Sigmoid colon (tissue), 6 donors: ENCODE measurements at regions not wholly inside any gene's neighbourhood (a gene's known extent, or its start where the extent isn't known, plus 50 kb on each side); places are given as distances from the start of the nearest gene placed in this dataset.

ENCODE experiments used
- DNase-seq: peaks from one replicate; pipeline ENCODE4 v3.0.0-alpha.2; 2019
- H3K27ac ChIP-seq, 4 donors: fragments of 200-600 bp; sonication (generic); one replicate each; pipeline ENCODE4 v1.5.1; 2016 to 2019; ENCODE audit warnings: mild to moderate bottlenecking in 1 of 4
- H3K27me3 ChIP-seq, 3 donors: fragments of 200-600 bp; sonication (generic); one replicate each; pipeline ENCODE4 v1.5.1; 2019; ENCODE audit warnings: mild to moderate bottlenecking in 1 of 3
- H3K36me3 ChIP-seq, 4 donors: fragments of 200-600 bp; sonication (generic); one replicate each; pipeline ENCODE4 v1.5.1; 2016 to 2019
- H3K4me1 ChIP-seq, 4 donors: fragments of 200-600 bp; sonication (generic); one replicate each; pipeline ENCODE4 v1.5.1; 2017 to 2019
- H3K4me3 ChIP-seq, 4 donors: fragments of 200-600 bp; sonication (generic); one replicate each; pipeline ENCODE4 v1.5.1; 2017 to 2019; ENCODE audit warnings: mild to moderate bottlenecking in 2 of 4, moderate library complexity in 1 of 4
- H3K9me3 ChIP-seq, 4 donors: fragments of 200-600 bp in 3 of 4; sonication (generic) in 3 of 4; one replicate each; pipeline versions ENCODE4 v1.5.1 to v1.6.1; 2013 to 2019
- EP300 ChIP-seq, 4 donors: sonication (generic); formaldehyde crosslinking; IDR thresholded peaks; one replicate each; pipeline ENCODE4 v1.6.1; 2017; ENCODE audit warnings: antibody characterized with exemption in 4 of 4
- POLR2A ChIP-seq, 2 donors: fragments of 450-650 bp; IDR thresholded peaks; one replicate each; pipeline ENCODE4 v1.6.1; 2016; ENCODE audit warnings: antibody characterized with exemption in 2 of 2, mild to moderate bottlenecking in 2 of 2, moderate library complexity in 2 of 2
- POLR2AphosphoS5 ChIP-seq, 4 donors: sonication (generic); formaldehyde crosslinking; IDR thresholded peaks; one replicate each; pipeline ENCODE4 v1.6.1; 2017; ENCODE audit warnings: antibody characterized with exemption in 4 of 4
- WGBS, 2 donors: extraction: QIAGEN DNeasy Blood & Tissue Kit; methylation state at CpG; one replicate each; pipeline ENCODE4 v1.1.7; 2013; 5-methylcytosine and 5-hydroxymethylcytosine counted together
- intact Hi-C: fragments of 100-400 bp; cut with DNase I; formaldehyde crosslinking; loops from one replicate; pipeline ENCODE4 v1.15.1; 2023
- TF ChIP-seq, protein P1 (sequence below), 4 experiments: fragments of 450-650 bp in 3 of 4; fragments of 200-600 bp in 1 of 4; IDR thresholded peaks; one replicate each; pipeline ENCODE4 v1.5.1; 2016 to 2019; ENCODE audit warnings: antibody characterized with exemption in 4 of 4, mild to moderate bottlenecking in 3 of 4, moderate library complexity in 2 of 4
- donor health status: healthy with polysubstance abuse.
- donor health status: healthy.

- Histone ChIP-seq H3K9me3 (no peaks in the 10 kb centered on the region), H3K27ac (no peak overlapping the region), H3K4me3 (no peak overlapping the region), H3K27me3 (no peaks in the 10 kb centered on the region), H3K4me1 (peaks cover 0 to 21% (median 19%) of the 10 kb centered on the region in 4 donors), H3K36me3 (no peaks in the 10 kb centered on the region)
- WGBS, 2 donors = 69 to 85% methylated on average over 3 of the region's 3 CpGs
- no peak for DNase-seq
- intact Hi-C loops = no loop called here
- no peak for TF ChIP-seq POLR2AphosphoS5 (IDR thresholded peaks at IDR 0.05)
- no peak for TF ChIP-seq EP300 (IDR thresholded peaks at IDR 0.05)
Measured at GRCh38 chr14:26385310-26385709, 212.5 kb downstream of the NOVA1 start.

DNA sequence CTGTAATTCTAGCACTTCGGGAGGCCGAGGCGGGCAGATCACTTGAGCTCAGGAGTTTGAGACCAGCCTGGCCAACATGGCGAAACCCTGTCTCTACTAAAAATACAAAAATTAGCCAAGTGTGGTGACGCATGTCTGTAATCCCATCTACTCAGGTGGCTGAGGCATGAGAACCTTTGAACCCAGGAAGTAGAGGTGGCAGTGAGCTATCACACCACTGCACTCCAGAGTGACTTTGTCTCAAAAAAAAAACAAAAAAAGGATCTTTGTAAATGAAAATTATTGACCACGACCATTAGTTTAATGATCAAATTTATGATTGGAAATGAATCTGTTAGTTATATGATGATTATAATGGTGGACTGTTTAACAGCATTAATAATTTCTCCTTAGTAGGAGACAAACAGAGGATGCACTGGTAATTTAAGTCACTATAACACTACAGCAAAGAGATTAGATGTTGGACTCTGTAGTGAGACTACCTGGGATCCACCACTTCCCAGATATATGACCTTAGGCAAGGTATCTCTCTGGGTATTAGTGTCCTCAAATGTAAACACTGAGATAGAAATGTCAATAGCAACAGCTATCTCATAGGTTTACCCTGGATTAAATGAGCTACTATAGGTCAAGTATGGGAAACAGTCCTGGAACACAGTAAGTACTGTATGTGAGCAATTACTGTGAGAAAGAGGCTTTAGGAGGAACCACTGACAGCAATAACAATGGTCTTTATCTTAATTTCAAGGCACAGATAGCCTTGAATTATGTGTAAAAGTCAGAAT, 214.7 kb downstream of the NOVA1 start:
- H3K27ac ChIP-seq = no peak overlapping the region
- WGBS, 2 donors = 63 to 85% methylated on average over 6 of the region's 6 CpGs
- no peak overlapping the region for H3K4me3 ChIP-seq
- no peaks in the 10 kb centered on the region for H3K36me3 ChIP-seq
- peaks cover 0 to 15% (median 12%) of the 10 kb centered on the region in 4 donors for H3K4me1 ChIP-seq
- no peaks in the 10 kb centered on the region for H3K27me3 ChIP-seq
- no peaks in the 10 kb centered on the region for H3K9me3 ChIP-seq
- TF ChIP-seq, protein P1, sequence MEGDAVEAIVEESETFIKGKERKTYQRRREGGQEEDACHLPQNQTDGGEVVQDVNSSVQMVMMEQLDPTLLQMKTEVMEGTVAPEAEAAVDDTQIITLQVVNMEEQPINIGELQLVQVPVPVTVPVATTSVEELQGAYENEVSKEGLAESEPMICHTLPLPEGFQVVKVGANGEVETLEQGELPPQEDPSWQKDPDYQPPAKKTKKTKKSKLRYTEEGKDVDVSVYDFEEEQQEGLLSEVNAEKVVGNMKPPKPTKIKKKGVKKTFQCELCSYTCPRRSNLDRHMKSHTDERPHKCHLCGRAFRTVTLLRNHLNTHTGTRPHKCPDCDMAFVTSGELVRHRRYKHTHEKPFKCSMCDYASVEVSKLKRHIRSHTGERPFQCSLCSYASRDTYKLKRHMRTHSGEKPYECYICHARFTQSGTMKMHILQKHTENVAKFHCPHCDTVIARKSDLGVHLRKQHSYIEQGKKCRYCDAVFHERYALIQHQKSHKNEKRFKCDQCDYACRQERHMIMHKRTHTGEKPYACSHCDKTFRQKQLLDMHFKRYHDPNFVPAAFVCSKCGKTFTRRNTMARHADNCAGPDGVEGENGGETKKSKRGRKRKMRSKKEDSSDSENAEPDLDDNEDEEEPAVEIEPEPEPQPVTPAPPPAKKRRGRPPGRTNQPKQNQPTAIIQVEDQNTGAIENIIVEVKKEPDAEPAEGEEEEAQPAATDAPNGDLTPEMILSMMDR (IDR thresholded peaks at IDR 0.05) = no peak
- TF ChIP-seq POLR2AphosphoS5 (IDR thresholded peaks at IDR 0.05) (no peak), EP300 (IDR thresholded peaks at IDR 0.05) (no peak), POLR2A (IDR thresholded peaks at IDR 0.05) (no peak)
- intact Hi-C loops = no loop called here
- no peak for DNase-seq

GRCh38 chr14:26381405-26381804, 216.4 kb downstream of the NOVA1 start:
- no peak overlapping the region for H3K27ac ChIP-seq
- H3K9me3 ChIP-seq = peaks cover 0 to 2% (median 0%) of the 10 kb centered on the region in 4 donors
- no peaks in the 10 kb centered on the region for H3K36me3 ChIP-seq
- no peak for DNase-seq
- peaks cover 0 to 15% (median 12%) of the 10 kb centered on the region in 4 donors for H3K4me1 ChIP-seq
- H3K27me3 ChIP-seq = no peaks in the 10 kb centered on the region
- TF ChIP-seq EP300 (IDR thresholded peaks at IDR 0.05) (no peak), POLR2AphosphoS5 (IDR thresholded peaks at IDR 0.05) (no peak), POLR2A (IDR thresholded peaks at IDR 0.05) (no peak)
- TF ChIP-seq, protein P1 (IDR thresholded peaks at IDR 0.05) = no peak
- 16 to 62% methylated on average over 2 of the region's 2 CpGs for WGBS, 2 donors
- no peak overlapping the region for H3K4me3 ChIP-seq
- intact Hi-C loops = no loop called here

- Histone ChIP-seq H3K36me3 (no peaks in the 10 kb centered on the region), H3K9me3 (peaks cover 0 to 2% (median 0%) of the 10 kb centered on the region in 4 donors), H3K4me3 (no peak overlapping the region), H3K27me3 (no peaks in the 10 kb centered on the region), H3K4me1 (peaks cover 0 to 15% (median 12%) of the 10 kb centered on the region in 4 donors), H3K27ac (no peak overlapping the region)
- 78 to 83% methylated on average over 1 of the region's 1 CpG for WGBS, 2 donors
- no peak for TF ChIP-seq EP300 (IDR thresholded peaks at IDR 0.05)
- no peak for TF ChIP-seq POLR2A (IDR thresholded peaks at IDR 0.05)
- no peak for TF ChIP-seq POLR2AphosphoS5 (IDR thresholded peaks at IDR 0.05)
- TF ChIP-seq, protein P1 (IDR thresholded peaks at IDR 0.05) = no peak
- DNase-seq = no peak
- intact Hi-C loops = no loop called here
Measured at GRCh38 chr14:26380637-26381036, 217.2 kb downstream of the NOVA1 start.

DNA sequence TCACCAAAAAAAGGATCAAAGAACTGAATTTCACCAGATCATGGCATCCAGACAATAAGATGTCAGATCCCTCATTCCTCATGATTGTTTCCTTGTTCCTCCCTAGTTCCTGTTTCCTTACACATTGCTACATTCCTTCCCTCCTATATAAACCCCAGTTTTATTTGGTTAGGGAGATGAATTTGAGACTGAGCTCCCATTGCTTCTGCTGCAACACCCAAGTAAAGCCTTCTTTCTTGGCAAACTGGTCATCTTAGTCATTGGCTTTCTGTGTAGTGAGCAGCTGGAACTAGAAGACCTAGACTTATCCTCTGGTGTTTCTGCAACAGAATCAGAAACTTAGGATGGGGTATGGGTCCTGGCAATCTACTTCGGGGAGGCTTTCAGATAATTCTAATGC, 217.9 kb downstream of the NOVA1 start:
- Histone ChIP-seq H3K27me3 (no peaks in the 10 kb centered on the region), H3K27ac (no peak overlapping the region), H3K36me3 (no peaks in the 10 kb centered on the region), H3K9me3 (peaks cover 0 to 2% (median 0%) of the 10 kb centered on the region in 4 donors), H3K4me3 (no peak overlapping the region), H3K4me1 (peaks cover 0 to 15% (median 12%) of the 10 kb centered on the region in 4 donors)
- intact Hi-C loops = no loop called here
- TF ChIP-seq POLR2A (IDR thresholded peaks at IDR 0.05) (no peak), POLR2AphosphoS5 (IDR thresholded peaks at IDR 0.05) (no peak)
- TF ChIP-seq, protein P1 (IDR thresholded peaks at IDR 0.05) = no peak
- 80 to 83% methylated on average over 1 of the region's 1 CpG for WGBS, 2 donors
- DNase-seq = no peak
